ENCODE measurements at regions not wholly inside any gene's neighbourhood (a gene's known extent, or its start where the extent isn't known, plus 50 kb on each side); places are given as distances from the start of the nearest gene placed in this dataset.

DNA sequence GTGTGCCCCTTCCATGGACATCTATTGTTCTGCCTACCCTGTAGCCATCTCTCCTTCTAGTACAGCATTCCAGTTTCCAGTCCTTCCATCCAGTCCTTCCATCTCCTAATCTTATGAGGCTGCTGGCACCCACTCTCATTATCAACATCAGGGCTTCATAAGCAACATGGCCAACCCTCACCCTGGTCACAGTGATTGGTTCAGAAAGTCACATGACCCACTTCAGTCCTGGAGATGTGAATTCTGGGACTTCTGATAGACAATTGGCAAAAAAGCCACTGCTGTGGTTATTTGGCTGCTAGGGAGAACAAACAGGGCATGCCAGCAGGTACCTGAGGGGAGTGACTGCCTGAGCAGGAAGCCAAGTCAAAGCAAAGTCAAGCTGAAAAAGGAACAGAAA is 164.7 kb upstream of the C16orf82 start:
- no peaks in the 10 kb centered on the region for H3K27me3 ChIP-seq (ENCODE audit: control insufficient read depth, insufficient read depth, low read length)
- no peaks in the 10 kb centered on the region for H3K36me3 ChIP-seq (ENCODE audit: control insufficient read depth, low read depth, low read length)
- H3K9me3 ChIP-seq (ENCODE audit: control insufficient read depth, low read depth, low read length): no peaks in the 10 kb centered on the region
- H3K4me3 ChIP-seq (ENCODE audit: low read length): no peak overlapping the region
- no peak overlapping the region for H3K27ac ChIP-seq (ENCODE audit: low read length)
- no peak overlapping the region for H3K9ac ChIP-seq (ENCODE audit: low read length)
- no peaks in the 10 kb centered on the region for H3K4me1 ChIP-seq (ENCODE audit: control insufficient read depth, low read depth, low read length)

DNA sequence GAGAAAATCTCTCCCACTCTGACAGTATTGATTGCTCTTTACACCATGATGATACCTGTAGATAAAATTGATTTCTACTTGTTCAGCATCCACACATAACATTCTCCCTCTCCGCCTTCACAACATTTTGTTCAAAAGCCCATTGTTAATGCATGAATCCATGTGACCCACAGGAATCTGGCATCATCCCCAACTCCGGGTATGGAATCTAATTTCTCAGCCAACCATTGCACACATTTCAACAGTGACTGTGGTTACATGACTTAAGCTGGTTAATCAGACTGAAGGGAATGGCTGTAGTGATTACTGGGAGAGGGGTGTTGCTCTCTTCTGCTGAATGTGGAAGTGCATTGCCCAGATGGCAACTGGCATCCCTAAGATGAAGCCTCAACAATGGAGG is 161.4 kb upstream of the C16orf82 start:
- Histone ChIP-seq H3K27me3 (ENCODE audit: control insufficient read depth, insufficient read depth, low read length) (no peaks in the 10 kb centered on the region), H3K9me3 (ENCODE audit: control insufficient read depth, low read depth, low read length) (no peaks in the 10 kb centered on the region), H3K9ac (ENCODE audit: low read length) (no peak overlapping the region), H3K27ac (ENCODE audit: low read length) (no peak overlapping the region), H3K4me3 (ENCODE audit: low read length) (no peak overlapping the region), H3K36me3 (ENCODE audit: control insufficient read depth, low read depth, low read length) (no peaks in the 10 kb centered on the region), H3K4me1 (ENCODE audit: control insufficient read depth, low read depth, low read length) (no peaks in the 10 kb centered on the region)

DNA sequence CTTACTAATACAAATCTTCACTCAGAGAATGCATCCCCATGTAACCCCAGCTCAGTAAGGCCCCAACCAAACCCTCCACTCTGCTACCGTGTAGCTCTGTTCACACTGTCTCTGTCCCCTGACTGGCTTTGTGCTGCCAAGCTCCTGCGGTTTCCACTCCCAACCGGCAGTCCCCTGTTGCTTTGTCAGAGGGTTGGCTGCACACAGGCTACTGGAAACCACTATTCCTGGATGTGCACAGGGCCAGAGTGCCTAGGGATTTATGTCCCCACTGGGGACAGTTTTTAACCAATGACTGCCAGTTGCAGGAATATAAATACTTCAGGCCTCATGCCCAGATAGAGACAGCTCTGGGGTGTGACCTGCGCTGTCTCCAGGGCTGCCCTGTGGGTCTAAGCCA is 157.1 kb upstream of the C16orf82 start:
- Histone ChIP-seq H3K4me3 (ENCODE audit: low read length) (no peak overlapping the region), H3K4me1 (ENCODE audit: control insufficient read depth, low read depth, low read length) (no peaks in the 10 kb centered on the region), H3K9ac (ENCODE audit: low read length) (no peak overlapping the region), H3K36me3 (ENCODE audit: control insufficient read depth, low read depth, low read length) (no peaks in the 10 kb centered on the region), H3K9me3 (ENCODE audit: control insufficient read depth, low read depth, low read length) (no peaks in the 10 kb centered on the region), H3K27me3 (ENCODE audit: control insufficient read depth, insufficient read depth, low read length) (no peaks in the 10 kb centered on the region), H3K27ac (ENCODE audit: low read length) (no peak overlapping the region)

DNA sequence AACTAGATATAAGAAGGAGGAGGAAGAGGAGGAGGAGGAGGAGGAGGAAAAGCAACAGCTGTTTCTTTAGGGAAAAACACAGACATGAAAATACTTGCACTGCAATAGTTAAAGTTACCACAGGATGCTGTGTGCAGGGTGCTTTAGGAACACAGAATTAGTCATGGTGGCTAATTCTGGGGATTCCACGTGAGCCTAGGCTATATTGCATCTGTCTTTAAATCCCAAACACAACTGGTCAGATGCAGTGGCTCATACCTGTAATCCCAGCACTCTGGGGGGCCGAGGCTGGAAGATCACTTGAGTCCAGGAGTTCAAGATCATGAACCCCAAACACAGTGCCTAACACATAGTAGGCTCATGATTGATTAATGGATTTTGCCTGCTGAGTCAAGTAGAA is 155.3 kb upstream of the C16orf82 start:
- Histone ChIP-seq H3K9ac (ENCODE audit: low read length) (no peak overlapping the region), H3K27me3 (ENCODE audit: control insufficient read depth, insufficient read depth, low read length) (no peaks in the 10 kb centered on the region), H3K9me3 (ENCODE audit: control insufficient read depth, low read depth, low read length) (no peaks in the 10 kb centered on the region), H3K4me1 (ENCODE audit: control insufficient read depth, low read depth, low read length) (no peaks in the 10 kb centered on the region), H3K36me3 (ENCODE audit: control insufficient read depth, low read depth, low read length) (no peaks in the 10 kb centered on the region), H3K27ac (ENCODE audit: low read length) (no peak overlapping the region), H3K4me3 (ENCODE audit: low read length) (no peak overlapping the region)

DNA sequence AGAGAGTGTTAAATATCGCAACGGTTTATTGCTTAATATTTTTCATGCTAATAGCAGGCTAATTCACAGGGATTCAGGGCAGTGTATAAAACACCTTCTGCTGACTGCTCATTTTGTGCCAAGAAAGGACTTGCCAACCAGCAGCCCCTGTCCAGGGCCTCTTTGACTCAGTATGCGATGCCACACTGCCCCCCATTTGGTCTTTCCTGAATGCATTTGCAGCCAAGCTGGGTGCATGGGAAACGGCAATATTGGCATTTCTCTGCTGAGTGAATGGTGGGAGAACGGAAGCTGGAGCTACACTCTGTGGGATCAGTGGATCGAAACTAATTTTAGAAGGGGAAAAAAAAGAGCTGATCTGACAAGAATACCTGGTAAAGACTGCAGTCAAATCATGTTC is 152.9 kb upstream of the C16orf82 start:
- Histone ChIP-seq H3K4me1 (ENCODE audit: control insufficient read depth, low read depth, low read length) (no peaks in the 10 kb centered on the region), H3K36me3 (ENCODE audit: control insufficient read depth, low read depth, low read length) (no peaks in the 10 kb centered on the region), H3K27me3 (ENCODE audit: control insufficient read depth, insufficient read depth, low read length) (no peaks in the 10 kb centered on the region), H3K4me3 (ENCODE audit: low read length) (no peak overlapping the region), H3K27ac (ENCODE audit: low read length) (no peak overlapping the region), H3K9me3 (ENCODE audit: control insufficient read depth, low read depth, low read length) (no peaks in the 10 kb centered on the region), H3K9ac (ENCODE audit: low read length) (no peak overlapping the region)

DNA sequence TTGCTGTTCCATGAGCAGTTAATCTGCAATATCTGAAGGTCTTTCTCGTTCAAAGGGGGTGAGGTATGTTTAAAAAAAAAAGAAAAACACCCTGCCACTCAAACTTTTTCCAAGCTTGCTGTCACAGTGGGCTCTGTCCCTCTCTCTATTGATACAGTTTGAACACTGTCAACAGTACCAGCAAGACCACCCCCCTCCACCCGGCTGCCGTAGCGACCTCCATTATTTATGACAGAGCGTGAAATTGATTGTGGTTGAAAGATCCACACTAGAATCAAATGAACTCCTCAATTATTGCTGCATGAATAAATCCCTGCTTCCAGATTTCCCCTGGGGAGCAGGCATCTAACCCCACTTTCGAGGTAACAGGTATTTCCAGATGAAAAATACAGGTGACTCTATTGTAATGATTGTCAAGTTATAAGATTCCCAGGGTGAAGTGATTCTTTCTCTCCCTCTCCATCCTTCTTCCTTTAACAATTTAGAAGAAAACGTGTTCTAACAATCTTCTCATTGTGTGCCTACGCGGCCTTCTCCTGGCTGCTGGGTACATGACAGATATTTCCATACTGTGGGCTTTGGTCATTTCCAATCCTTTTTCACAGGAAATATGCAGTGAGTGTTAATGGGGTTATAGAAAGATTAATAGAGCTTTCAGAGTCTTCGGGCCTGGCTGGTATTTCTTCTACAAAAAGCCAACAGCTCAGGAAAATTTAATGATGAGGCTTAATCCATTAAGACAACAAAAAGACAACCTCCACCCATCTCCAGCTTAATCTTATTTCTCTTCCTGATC is 135.7 kb upstream of the C16orf82 start:
- H3K4me1 ChIP-seq (ENCODE audit: control insufficient read depth, low read depth, low read length): no peaks in the 10 kb centered on the region
- no peaks in the 10 kb centered on the region for H3K27me3 ChIP-seq (ENCODE audit: control insufficient read depth, insufficient read depth, low read length)
- H3K36me3 ChIP-seq (ENCODE audit: control insufficient read depth, low read depth, low read length): no peaks in the 10 kb centered on the region
- H3K27ac ChIP-seq (ENCODE audit: low read length): no peak overlapping the region
- no peak overlapping the region for H3K4me3 ChIP-seq (ENCODE audit: low read length)
- H3K9me3 ChIP-seq (ENCODE audit: control insufficient read depth, low read depth, low read length): no peaks in the 10 kb centered on the region
- H3K9ac ChIP-seq (ENCODE audit: low read length): no peak overlapping the region

DNA sequence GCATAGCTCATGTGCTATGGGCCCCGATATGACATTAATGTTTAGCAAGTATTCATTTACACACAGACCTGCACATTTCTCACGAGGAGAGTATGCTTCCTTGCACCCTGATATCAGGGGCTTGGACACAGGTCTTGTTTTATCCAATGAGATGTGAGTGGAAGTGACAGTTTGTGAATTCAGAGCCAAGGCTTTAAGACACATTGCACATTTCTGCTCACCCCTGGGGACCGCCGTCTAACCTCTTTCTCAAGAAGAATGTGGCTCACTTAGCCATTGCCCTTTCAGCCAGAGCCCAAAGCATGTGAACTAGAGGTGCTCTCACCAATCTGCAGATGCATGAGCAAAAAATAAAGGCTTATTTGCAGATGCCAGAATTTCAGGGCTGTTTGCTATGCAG is 116.1 kb upstream of the C16orf82 start:
- Histone ChIP-seq H3K4me3 (ENCODE audit: low read length) (no peak overlapping the region), H3K36me3 (ENCODE audit: control insufficient read depth, low read depth, low read length) (no peaks in the 10 kb centered on the region), H3K27ac (ENCODE audit: low read length) (no peak overlapping the region), H3K27me3 (ENCODE audit: control insufficient read depth, insufficient read depth, low read length) (no peaks in the 10 kb centered on the region), H3K9me3 (ENCODE audit: control insufficient read depth, low read depth, low read length) (no peaks in the 10 kb centered on the region), H3K4me1 (ENCODE audit: control insufficient read depth, low read depth, low read length) (no peaks in the 10 kb centered on the region), H3K9ac (ENCODE audit: low read length) (no peak overlapping the region)

DNA sequence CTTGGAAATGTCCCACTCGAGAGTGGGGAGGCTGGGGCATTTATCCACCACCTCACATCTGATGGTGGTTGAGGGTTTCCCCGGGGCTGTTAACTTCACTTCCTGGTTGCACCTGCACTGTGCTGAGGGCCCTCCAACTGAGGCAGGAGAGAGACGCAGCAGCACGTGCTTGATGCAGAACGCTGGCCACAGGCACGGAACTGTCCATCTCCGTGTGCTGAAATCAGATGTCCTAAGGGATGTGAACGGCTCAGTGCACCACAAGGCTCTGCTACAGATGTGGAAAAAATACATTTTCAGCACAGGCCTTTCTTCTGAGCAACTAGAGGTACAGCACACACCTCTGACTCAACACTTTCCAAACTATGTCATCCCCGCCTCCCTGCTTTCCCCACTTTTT is 114.8 kb upstream of the C16orf82 start:
- Histone ChIP-seq H3K27me3 (ENCODE audit: control insufficient read depth, insufficient read depth, low read length) (no peaks in the 10 kb centered on the region), H3K36me3 (ENCODE audit: control insufficient read depth, low read depth, low read length) (no peaks in the 10 kb centered on the region), H3K4me3 (ENCODE audit: low read length) (no peak overlapping the region), H3K27ac (ENCODE audit: low read length) (no peak overlapping the region), H3K9ac (ENCODE audit: low read length) (no peak overlapping the region), H3K9me3 (ENCODE audit: control insufficient read depth, low read depth, low read length) (no peaks in the 10 kb centered on the region), H3K4me1 (ENCODE audit: control insufficient read depth, low read depth, low read length) (no peaks in the 10 kb centered on the region)

DNA sequence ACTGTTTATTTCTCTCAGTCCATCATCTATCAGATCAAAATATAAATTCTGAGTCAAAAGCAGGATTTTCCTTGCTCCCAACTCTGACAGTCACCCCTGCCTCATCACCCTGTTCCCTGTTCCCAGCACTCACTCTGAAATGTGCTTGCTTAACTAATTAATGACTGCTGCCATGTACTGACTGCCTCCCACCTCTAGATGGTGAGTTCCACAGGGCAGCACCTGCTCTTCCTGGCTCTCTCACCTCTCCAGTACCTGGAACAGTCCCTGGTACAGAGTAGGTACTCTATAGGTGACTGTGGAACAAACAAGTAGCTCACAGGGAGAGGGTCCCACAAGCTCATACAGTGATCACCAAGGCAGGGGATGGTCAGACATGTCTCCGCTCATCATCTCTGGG is 114.3 kb upstream of the C16orf82 start:
- Histone ChIP-seq H3K9ac (ENCODE audit: low read length) (no peak overlapping the region), H3K27ac (ENCODE audit: low read length) (no peak overlapping the region), H3K27me3 (ENCODE audit: control insufficient read depth, insufficient read depth, low read length) (no peaks in the 10 kb centered on the region), H3K9me3 (ENCODE audit: control insufficient read depth, low read depth, low read length) (no peaks in the 10 kb centered on the region), H3K4me3 (ENCODE audit: low read length) (no peak overlapping the region), H3K4me1 (ENCODE audit: control insufficient read depth, low read depth, low read length) (no peaks in the 10 kb centered on the region), H3K36me3 (ENCODE audit: control insufficient read depth, low read depth, low read length) (no peaks in the 10 kb centered on the region)

DNA sequence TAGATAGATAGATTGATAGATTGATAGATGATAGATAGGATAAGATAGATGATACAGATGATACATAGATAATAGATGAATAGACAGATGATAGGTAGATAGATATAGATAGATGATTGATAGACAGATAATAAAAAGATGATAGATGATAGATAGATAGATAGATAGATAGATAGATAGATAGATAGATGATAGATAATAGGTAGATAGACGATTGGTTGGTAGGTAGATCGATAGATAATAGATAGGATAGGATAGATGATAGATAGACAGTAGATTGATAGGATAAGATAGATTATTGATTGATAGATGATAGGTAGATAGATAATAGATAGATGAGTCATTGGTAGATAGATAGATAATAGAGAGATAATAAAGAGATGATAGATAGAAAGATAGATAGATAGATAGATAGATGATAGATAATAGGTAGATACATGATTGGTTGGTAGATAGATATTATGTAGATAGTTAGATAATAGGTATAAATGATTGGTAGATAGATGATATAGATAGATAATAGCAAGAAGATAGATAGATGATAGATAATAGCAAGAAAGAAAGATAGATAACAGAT is 109.4 kb upstream of the C16orf82 start:
- no peaks in the 10 kb centered on the region for H3K36me3 ChIP-seq (ENCODE audit: control insufficient read depth, low read depth, low read length)
- H3K4me3 ChIP-seq (ENCODE audit: low read length): no peak overlapping the region
- no peak overlapping the region for H3K9ac ChIP-seq (ENCODE audit: low read length)
- no peaks in the 10 kb centered on the region for H3K4me1 ChIP-seq (ENCODE audit: control insufficient read depth, low read depth, low read length)
- H3K9me3 ChIP-seq (ENCODE audit: control insufficient read depth, low read depth, low read length): no peaks in the 10 kb centered on the region
- no peak overlapping the region for H3K27ac ChIP-seq (ENCODE audit: low read length)
- H3K27me3 ChIP-seq (ENCODE audit: control insufficient read depth, insufficient read depth, low read length): no peaks in the 10 kb centered on the region

DNA sequence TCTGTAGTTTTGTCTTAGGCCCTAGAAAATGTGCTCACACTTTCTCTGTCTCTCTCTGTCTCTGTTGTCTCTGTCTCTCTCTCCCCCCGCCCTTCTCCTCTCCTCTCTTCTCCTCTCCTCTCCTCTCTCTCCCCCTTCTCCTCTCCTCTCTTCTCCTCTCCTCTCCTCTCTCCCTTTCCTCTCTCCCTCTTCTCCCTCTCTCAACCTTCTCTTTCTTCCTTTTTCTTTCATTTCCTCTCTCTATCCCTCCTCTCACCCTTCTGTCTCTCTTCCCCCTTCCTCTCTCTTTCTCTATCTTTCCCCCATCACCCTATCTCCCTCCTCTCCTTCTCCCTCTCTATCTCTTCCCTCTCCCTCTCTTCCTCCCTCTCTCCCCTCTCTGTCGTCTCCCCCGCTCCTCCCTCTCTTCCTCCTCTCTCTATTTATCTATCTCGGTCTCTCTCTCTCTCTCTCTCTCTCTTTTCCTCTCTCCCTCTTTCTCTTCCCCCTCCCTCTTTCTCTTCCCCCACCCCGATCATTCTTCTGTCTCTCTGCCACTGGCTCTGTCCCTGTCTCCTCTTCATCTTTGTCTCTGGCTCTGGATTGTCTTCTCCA is 107.2 kb upstream of the C16orf82 start:
- Histone ChIP-seq H3K27me3 (ENCODE audit: control insufficient read depth, insufficient read depth, low read length) (no peaks in the 10 kb centered on the region), H3K4me3 (ENCODE audit: low read length) (no peak overlapping the region), H3K27ac (ENCODE audit: low read length) (no peak overlapping the region), H3K9me3 (ENCODE audit: control insufficient read depth, low read depth, low read length) (no peaks in the 10 kb centered on the region), H3K36me3 (ENCODE audit: control insufficient read depth, low read depth, low read length) (no peaks in the 10 kb centered on the region), H3K4me1 (ENCODE audit: control insufficient read depth, low read depth, low read length) (no peaks in the 10 kb centered on the region), H3K9ac (ENCODE audit: low read length) (no peak overlapping the region)

DNA sequence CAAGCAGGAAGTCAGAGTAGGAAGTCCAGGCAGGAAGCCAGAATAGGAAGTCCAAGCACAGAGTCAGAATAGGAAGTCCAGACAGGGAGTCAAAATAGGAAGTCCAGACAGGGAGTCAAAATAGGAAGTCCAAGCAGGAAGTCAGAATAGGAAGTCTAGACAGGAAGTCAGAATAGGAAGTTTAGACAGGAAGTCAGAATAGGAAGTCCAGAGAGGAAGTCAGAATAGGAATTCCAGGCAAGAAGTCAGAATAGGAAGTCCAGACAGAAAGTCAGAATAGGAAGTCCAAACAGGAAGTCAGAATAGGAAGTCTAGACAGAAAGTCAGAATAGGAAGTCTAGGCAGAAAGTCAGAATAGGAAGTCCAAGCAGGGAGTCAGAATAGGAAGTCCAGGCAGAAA is 105.3 kb upstream of the C16orf82 start:
- Histone ChIP-seq H3K36me3 (ENCODE audit: control insufficient read depth, low read depth, low read length) (no peaks in the 10 kb centered on the region), H3K9ac (ENCODE audit: low read length) (no peak overlapping the region), H3K27me3 (ENCODE audit: control insufficient read depth, insufficient read depth, low read length) (no peaks in the 10 kb centered on the region), H3K4me3 (ENCODE audit: low read length) (no peak overlapping the region), H3K27ac (ENCODE audit: low read length) (no peak overlapping the region), H3K9me3 (ENCODE audit: control insufficient read depth, low read depth, low read length) (no peaks in the 10 kb centered on the region), H3K4me1 (ENCODE audit: control insufficient read depth, low read depth, low read length) (no peaks in the 10 kb centered on the region)
